HCT116 (cell line): ENCODE measurements at regions not wholly inside any gene's neighbourhood (a gene's known extent, or its start where the extent isn't known, plus 50 kb on each side); places are given as distances from the start of the nearest gene placed in this dataset.

Experiments
- ATAC-seq: fragments of 200-7000 bp; cut with Tn5 transposase; 2 replicates; pipeline ENCODE4 v1.9.1; 2020; ENCODE audit warnings: mild to moderate bottlenecking, moderate library complexity
- BruUV-seq: library from RNA; stranded (reverse); fragments of 400-500 nt; replicated peaks from 2 replicates; lab custom pipeline; 2021; lab: Mats Ljungman, UMichigan
- CTCF ChIA-PET: fragments of 300-600 bp; sonication (Branson Sonifier 250); formaldehyde crosslinking; loops from one replicate; lab custom pipeline; 2021; ENCODE audit warnings: antibody characterized with exemption; lab: Charles Lee
- POLR2A ChIA-PET: fragments of 300-600, 350-600 bp; sonication (Branson Sonifier 250); formaldehyde crosslinking; loops from one replicate; lab custom pipeline; 2021; ENCODE audit warnings: antibody characterized with exemption; lab: Charles Lee
- RAD21 ChIA-PET, 2 experiments: fragments of 300-600 bp; sonication (Branson Sonifier 250); formaldehyde crosslinking; loops; one replicate each; lab custom pipeline; 2023; ENCODE audit warnings: low total read pairs in 2 of 2; ENCODE audit not compliant: uncharacterized antibody in 2 of 2, unreplicated experiment in 2 of 2, low non-redundant PET in 1 of 2; lab: Charles Lee
- DNase-seq: peaks from one replicate; pipeline ENCODE4 v3.0.0-alpha.2; 2010; ENCODE audit warnings: low read depth, low spot score
- H2AFZ ChIP-seq: fragments of 200-600 bp; shearing (Covaris generic), sonication (generic); 2 replicates; pipeline ENCODE4 v1.6.1; 2017; ENCODE audit warnings: low read depth, mixed run types, mixed read lengths, antibody characterized with exemption, low read length; ENCODE audit not compliant: poor library complexity, severe bottlenecking
- H3K27ac ChIP-seq: 2 replicates; pipeline ENCODE4 v1.5.1; 2012; ENCODE audit warnings: low read depth, low read length
- H3K27me3 ChIP-seq: fragments of 200-600 bp; sonication (generic); 2 replicates; pipeline ENCODE4 v1.6.1; 2016; ENCODE audit warnings: mixed run types, low read length, mixed read lengths; ENCODE audit not compliant: insufficient read depth
- H3K36me3 ChIP-seq, 2 experiments: fragments of 200-500 bp in 1 of 2; fragments of 200-600 bp in 1 of 2; sonication (Bioruptor generic) in 1 of 2; sonication (generic) in 1 of 2; 2 replicates each; pipeline versions ENCODE4 v1.5.1 to v1.6.1; 2014 to 2016; ENCODE audit warnings: low read length in 2 of 2, inconsistent platforms in 1 of 2, mixed read lengths in 1 of 2, mixed run types in 1 of 2; ENCODE audit not compliant: insufficient read depth in 2 of 2, control insufficient read depth in 1 of 2
- H3K4me1 ChIP-seq, 2 experiments: fragments of 200-600 bp in 1 of 2; sonication (generic) in 1 of 2; 2 replicates each; pipeline versions ENCODE4 v1.5.1 to v1.6.1; 2012 to 2017; ENCODE audit warnings: low read length in 2 of 2, inconsistent platforms in 1 of 2, mild to moderate bottlenecking in 1 of 2, mixed read lengths in 1 of 2, mixed run types in 1 of 2, moderate library complexity in 1 of 2; ENCODE audit not compliant: insufficient read depth in 2 of 2, control insufficient read depth in 1 of 2
- H3K4me2 ChIP-seq: fragments of 200-600 bp; sonication (generic); 2 replicates; pipeline ENCODE4 v1.6.1; 2017; ENCODE audit warnings: mixed run types, low read length, mixed read lengths
- H3K4me3 ChIP-seq, 2 experiments: fragments of 200-600 bp in 1 of 2; sonication (generic) in 1 of 2; replicated peaks in 1 of 2; 2 replicates each; pipeline ENCODE4 v1.5.1; 2011 to 2016; ENCODE audit warnings: low read length in 2 of 2, control low read depth in 1 of 2, low read depth in 1 of 2, mild to moderate bottlenecking in 1 of 2, mixed read lengths in 1 of 2, mixed run types in 1 of 2
- H3K79me2 ChIP-seq: fragments of 200-600 bp; sonication (generic); 2 replicates; pipeline ENCODE4 v1.6.1; 2017; ENCODE audit warnings: mild to moderate bottlenecking, mixed run types, low read length, moderate library complexity, mixed read lengths; ENCODE audit not compliant: insufficient read depth
- H3K9ac ChIP-seq: fragments of 200-600 bp; sonication (generic); 2 replicates; pipeline ENCODE4 v1.6.1; 2016; ENCODE audit warnings: low read length, mixed read lengths
- H3K9me2 ChIP-seq: fragments of 200-600 bp; sonication (generic), shearing (Covaris generic); 2 replicates; pipeline ENCODE4 v1.6.1; 2017; ENCODE audit warnings: mixed run types, mild to moderate bottlenecking, moderate library complexity; ENCODE audit not compliant: insufficient read depth
- H3K9me3 ChIP-seq, 2 experiments: fragments of 200-500 bp in 1 of 2; fragments of 200-600 bp in 1 of 2; sonication (Bioruptor generic) in 1 of 2; sonication (generic) in 1 of 2; 2 replicates each; pipeline ENCODE4 v1.6.1; 2014 to 2017; ENCODE audit warnings: low read length in 2 of 2, mixed read lengths in 2 of 2, inconsistent platforms in 1 of 2, low read depth in 1 of 2, mild to moderate bottlenecking in 1 of 2, mixed run types in 1 of 2, moderate library complexity in 1 of 2; ENCODE audit not compliant: control insufficient read depth in 1 of 2, insufficient read depth in 1 of 2
- H4K20me1 ChIP-seq: fragments of 200-600 bp; sonication (generic), shearing (Covaris generic); 2 replicates; pipeline ENCODE4 v1.6.1; 2017; ENCODE audit warnings: mixed run types, mild to moderate bottlenecking, moderate library complexity; ENCODE audit not compliant: insufficient read depth
- ATF3 ChIP-seq: IDR thresholded peaks from 2 replicates; pipeline ENCODE4 v1.6.1; 2012
- CBX3 ChIP-seq: IDR thresholded peaks from 2 replicates; pipeline ENCODE4 v1.6.1; 2012; ENCODE audit warnings: low read depth
- CEBPB ChIP-seq: IDR thresholded peaks from 2 replicates; pipeline ENCODE4 v1.6.1; 2012; ENCODE audit warnings: low read depth
- CTCF ChIP-seq, 3 experiments: fragments of 200-600 bp in 1 of 3; sonication (generic) in 1 of 3; IDR thresholded peaks in 2 of 3; conservative IDR thresholded peaks in 1 of 3; 2 replicates each; pipeline ENCODE4 v1.5.1; 2012 to 2017; ENCODE audit warnings: low read depth in 2 of 3, low read length in 2 of 3, antibody characterized with exemption in 1 of 3, borderline replicate concordance in 1 of 3, control low read depth in 1 of 3, mild to moderate bottlenecking in 1 of 3, mixed read lengths in 1 of 3, mixed run types in 1 of 3, moderate library complexity in 1 of 3; ENCODE audit not compliant: insufficient read depth in 1 of 3
- EZH2 ChIP-seq: fragments of 200-600 bp; sonication (generic); IDR thresholded peaks from 2 replicates; pipeline ENCODE4 v1.6.1; 2017; ENCODE audit warnings: antibody characterized with exemption, mixed run types
- EZH2phosphoT487 ChIP-seq: fragments of 200-600 bp; IDR thresholded peaks from 2 replicates; pipeline ENCODE4 v1.6.1; 2018; ENCODE audit warnings: antibody characterized with exemption, borderline replicate concordance
- FOSL1 ChIP-seq: IDR thresholded peaks from 2 replicates; pipeline ENCODE4 v1.6.1; 2012; ENCODE audit warnings: low read depth
- JUND ChIP-seq: IDR thresholded peaks from 2 replicates; pipeline ENCODE4 v1.6.1; 2012
- MAX ChIP-seq: IDR thresholded peaks from 2 replicates; pipeline ENCODE4 v1.6.1; 2012
- POLR2A ChIP-seq: IDR thresholded peaks from 2 replicates; pipeline ENCODE4 v1.7.0; 2011; ENCODE audit warnings: borderline replicate concordance; ENCODE audit not compliant: insufficient read depth, insufficient read length; ENCODE audit errors: extremely low read depth
- RAD21 ChIP-seq: IDR thresholded peaks from 2 replicates; pipeline ENCODE4 v1.6.1; 2012; ENCODE audit warnings: low read depth, mild to moderate bottlenecking
- REST ChIP-seq: IDR thresholded peaks from 2 replicates; pipeline ENCODE4 v1.6.1; 2012; ENCODE audit warnings: low read depth
- SP1 ChIP-seq: IDR thresholded peaks from 2 replicates; pipeline ENCODE4 v1.6.1; 2012; ENCODE audit warnings: low read depth
- TCF7L2 ChIP-seq: IDR thresholded peaks from 2 replicates; pipeline ENCODE4 v1.7.0; 2011; ENCODE audit warnings: borderline replicate concordance, inconsistent platforms; ENCODE audit not compliant: insufficient read depth, insufficient read length; ENCODE audit errors: extremely low read depth
- YY1 ChIP-seq: IDR thresholded peaks from 2 replicates; pipeline ENCODE4 v1.6.1; 2011; ENCODE audit warnings: low read length, low read depth, moderate library complexity, mild to moderate bottlenecking; ENCODE audit not compliant: insufficient replicate concordance; ENCODE audit errors: extremely low read depth
- ZBTB33 ChIP-seq: IDR thresholded peaks from 2 replicates; pipeline ENCODE4 v1.6.1; 2011; ENCODE audit warnings: mild to moderate bottlenecking, low read length, moderate library complexity; ENCODE audit not compliant: insufficient replicate concordance; ENCODE audit errors: extremely low read depth
- ZFX ChIP-seq: fragments of 450-650 bp; IDR thresholded peaks from 2 replicates; pipeline ENCODE4 v1.6.1; 2017
- ZNF274 ChIP-seq: fragments of 200-500 bp; sonication (Bioruptor generic); IDR thresholded peaks from 2 replicates; pipeline ENCODE4 v1.6.1; 2014; ENCODE audit warnings: mild to moderate bottlenecking, low read depth, low read length, inconsistent platforms
- intact Hi-C: fragments of 100-400 bp; cut with micrococcal nuclease; formaldehyde crosslinking; loops from 2 replicates; pipeline ENCODE4 v1.10.0; 2022

- ChIA-PET POLR2A (no interaction called here), CTCF (no interaction called here), RAD21 (no interaction called here)
- H3K9me3 ChIP-seq: peaks cover 3 to 48% of the 10 kb centered on the region in 2 experiments; a peak in 2 of 4 replicates
- no peak for TF ChIP-seq CTCF (IDR thresholded peaks at IDR 0.05 in 2 of 3, conservative IDR thresholded peaks at IDR 0.05 in 1 of 3; ENCODE audit: borderline replicate concordance in 1 of 3, insufficient read depth in 1 of 3, low read depth in 2 of 3, low read length in 2 of 3)
- TF ChIP-seq SP1: no peak
- no peak for TF ChIP-seq RAD21
- TF ChIP-seq JUND: no peak
- TF ChIP-seq ATF3: no peak
- TF ChIP-seq EZH2phosphoT487: no peak
- no peak for TF ChIP-seq FOSL1
- no peak for TF ChIP-seq EZH2
- no peak for TF ChIP-seq CEBPB
- TF ChIP-seq ZNF274: no peak
- no peak for TF ChIP-seq POLR2A
- TF ChIP-seq REST: no peak
- no peak for TF ChIP-seq TCF7L2
- no peak for TF ChIP-seq MAX
- no peak for TF ChIP-seq ZFX
- TF ChIP-seq ZBTB33: no peak
- no peak for TF ChIP-seq YY1
- no peak for TF ChIP-seq CBX3
- H3K4me3 ChIP-seq: no peak overlapping the region
- DNase-seq (no peak), ATAC-seq (no peak)
- no peaks in the 10 kb centered on the region for H4K20me1 ChIP-seq
- H3K9ac ChIP-seq: no peak overlapping the region
- H3K4me1 ChIP-seq: no peaks in the 10 kb centered on the region
- no peak overlapping the region for H3K27ac ChIP-seq
- H3K9me2 ChIP-seq: no peaks in the 10 kb centered on the region
- intact Hi-C loops: no loop called here
- BruUV-seq: no TSS peak
- H3K79me2 ChIP-seq: no peaks in the 10 kb centered on the region
- no peak overlapping the region for H3K4me2 ChIP-seq
- no peak overlapping the region for H2AFZ ChIP-seq
- no peaks in the 10 kb centered on the region for H3K36me3 ChIP-seq
- H3K27me3 ChIP-seq: no peaks in the 10 kb centered on the region
Measured at GRCh38 chr19:30923096-30923495, 426.1 kb downstream of the TSHZ3 start.
